Right lobe of liver (tissue), 6 donors: ENCODE measurements at regions not wholly inside any gene's neighbourhood (a gene's known extent, or its start where the extent isn't known, plus 50 kb on each side); places are given as distances from the start of the nearest gene placed in this dataset.

Experiments
- ATAC-seq, 4 donors: fragments of 200-7000 bp; cut with Tn5 transposase; one replicate each; pipeline ENCODE4 v1.9.1; 2020; ENCODE audit warnings: mild to moderate bottlenecking in 4 of 4, moderate library complexity in 4 of 4
- DNase-seq, 3 donors: peaks; one replicate each; pipeline ENCODE4 v3.0.0-alpha.2; 2020
- H3K27ac ChIP-seq, 3 donors: fragments of 200-600 bp; one replicate each; pipeline ENCODE4 v1.8.0; 2022
- H3K27me3 ChIP-seq, 2 donors: fragments of 200-600 bp; one replicate each; pipeline ENCODE4 v1.8.0; 2022
- H3K36me3 ChIP-seq, 4 donors: fragments of 200-600 bp; sonication (generic) in 1 of 4; one replicate each; pipeline versions ENCODE4 v1.5.1 to v1.8.0; 2017 to 2022; ENCODE audit warnings: control low read depth in 1 of 4
- H3K4me1 ChIP-seq, 4 donors: fragments of 200-600 bp; sonication (generic) in 1 of 4; one replicate each; pipeline versions ENCODE4 v1.5.1 to v1.8.0; 2017 to 2022; ENCODE audit warnings: control low read depth in 1 of 4
- H3K4me3 ChIP-seq, 3 donors: fragments of 200-600 bp; one replicate each; pipeline ENCODE4 v1.8.0; 2022
- H3K9me3 ChIP-seq, 4 donors: fragments of 200-600 bp; sonication (generic) in 1 of 4; one replicate each; pipeline versions ENCODE4 v1.5.1 to v1.8.0; 2017 to 2022; ENCODE audit warnings: control low read depth in 1 of 4
- POLR2A ChIP-seq: fragments of 450-650 bp; IDR thresholded peaks from one replicate; pipeline ENCODE4 v1.6.1; 2017; ENCODE audit warnings: antibody characterized with exemption, mild to moderate bottlenecking
- WGBS: methylation state at CpG from one replicate; pipeline ENCODE4 v1.1.6; 2018; ENCODE audit warnings: low coverage, low lambda C conversion rate; ENCODE audit not compliant: insufficient coverage; ENCODE audit errors: missing lambda C conversion rate; 5-methylcytosine and 5-hydroxymethylcytosine counted together
- intact Hi-C, 2 donors: fragments of 100-400 bp; cut with DNase I; formaldehyde crosslinking; loops; one replicate each; pipeline versions ENCODE4 v1.11.2 to v1.14.1; 2022
- TF ChIP-seq, protein P1 (sequence below), 4 donors: fragments of 200-600 bp in 3 of 4; fragments of 450-650 bp in 1 of 4; IDR thresholded peaks; one replicate each; pipeline versions ENCODE4 v1.5.1 to v1.8.0; 2016 to 2022; ENCODE audit warnings: antibody characterized with exemption in 4 of 4, mild to moderate bottlenecking in 2 of 4
- donor health status: DM: no; HTN: yes; CAD: no.
- donor health status: DM: no; HTN: no; CAD: no.
- donor health status: DM: no; HTN: no; CAD: no.
- donor health status: DM: no; HTN: yes; CAD: no.
- donor health status: DM: no; HTN: yes; CAD: no.

DNA sequence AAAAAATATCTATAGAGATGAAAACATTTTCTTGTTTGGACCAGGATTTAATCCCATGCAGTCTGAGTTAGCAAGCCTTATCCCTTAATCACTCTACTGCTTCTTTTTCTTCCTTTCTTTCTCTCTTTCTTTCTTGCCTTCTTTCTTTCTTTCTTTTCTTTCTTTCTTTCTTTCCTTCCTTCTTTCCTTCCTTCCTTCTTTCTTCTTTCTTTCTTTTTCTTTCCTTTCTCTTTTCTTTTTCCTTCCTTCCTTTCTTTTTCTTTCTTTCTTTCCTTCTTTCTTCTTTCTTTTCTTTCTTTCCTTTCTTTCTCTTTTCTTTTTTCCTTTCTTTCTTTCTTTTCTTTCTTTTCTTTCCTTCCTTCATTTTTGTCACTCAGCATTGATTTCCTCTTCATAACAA is 434.6 kb downstream of the FAT4 start:
- intact Hi-C loops, result loop anchor here in 1 of 2 donors (10.0 kb wide), 1 partner anchor 435 kb away; the partner anchor contains the start of gene FAT4
- no peak overlapping the region for H3K4me3 ChIP-seq
- H3K36me3 ChIP-seq, result no peaks in the 10 kb centered on the region
- no peaks in the 10 kb centered on the region for H3K4me1 ChIP-seq
- ATAC-seq (no peak), DNase-seq (no peak)
- no peaks in the 10 kb centered on the region for H3K27me3 ChIP-seq
- H3K27ac ChIP-seq, result no peak overlapping the region
- no peak for TF ChIP-seq POLR2A
- TF ChIP-seq, protein P1, sequence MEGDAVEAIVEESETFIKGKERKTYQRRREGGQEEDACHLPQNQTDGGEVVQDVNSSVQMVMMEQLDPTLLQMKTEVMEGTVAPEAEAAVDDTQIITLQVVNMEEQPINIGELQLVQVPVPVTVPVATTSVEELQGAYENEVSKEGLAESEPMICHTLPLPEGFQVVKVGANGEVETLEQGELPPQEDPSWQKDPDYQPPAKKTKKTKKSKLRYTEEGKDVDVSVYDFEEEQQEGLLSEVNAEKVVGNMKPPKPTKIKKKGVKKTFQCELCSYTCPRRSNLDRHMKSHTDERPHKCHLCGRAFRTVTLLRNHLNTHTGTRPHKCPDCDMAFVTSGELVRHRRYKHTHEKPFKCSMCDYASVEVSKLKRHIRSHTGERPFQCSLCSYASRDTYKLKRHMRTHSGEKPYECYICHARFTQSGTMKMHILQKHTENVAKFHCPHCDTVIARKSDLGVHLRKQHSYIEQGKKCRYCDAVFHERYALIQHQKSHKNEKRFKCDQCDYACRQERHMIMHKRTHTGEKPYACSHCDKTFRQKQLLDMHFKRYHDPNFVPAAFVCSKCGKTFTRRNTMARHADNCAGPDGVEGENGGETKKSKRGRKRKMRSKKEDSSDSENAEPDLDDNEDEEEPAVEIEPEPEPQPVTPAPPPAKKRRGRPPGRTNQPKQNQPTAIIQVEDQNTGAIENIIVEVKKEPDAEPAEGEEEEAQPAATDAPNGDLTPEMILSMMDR (IDR thresholded peaks at IDR 0.05), result no peak
- no peaks in the 10 kb centered on the region for H3K9me3 ChIP-seq

- no peak for ATAC-seq
- intact Hi-C loops, result no loop called here
- WGBS, result 71% methylated on average over 1 of the region's 1 CpG
Measured at GRCh38 chr4:125750399-125750798, 435.6 kb downstream of the FAT4 start.

GRCh38 chr4:125750828-125751466 is 436.2 kb downstream of the FAT4 start:
- Histone ChIP-seq H3K27ac (no peak overlapping the region), H3K9me3 (no peaks in the 10 kb centered on the region), H3K27me3 (no peaks in the 10 kb centered on the region), H3K36me3 (no peaks in the 10 kb centered on the region), H3K4me1 (no peaks in the 10 kb centered on the region), H3K4me3 (no peak overlapping the region)
- intact Hi-C loops, result no loop called here
- TF ChIP-seq POLR2A, result no peak
- TF ChIP-seq, protein P1 (IDR thresholded peaks at IDR 0.05), result peak; percentile 26 to 45 (median 35)
- WGBS, result 31% methylated on average over 6 of the region's 6 CpGs
- DNase-seq (no peak), ATAC-seq (peak; percentile 62 to 87 (median 76))

More at GRCh38 chr4:125750399-125750798, 435.6 kb downstream of the FAT4 start:
- H3K36me3 ChIP-seq, result no peaks in the 10 kb centered on the region
- no peaks in the 10 kb centered on the region for H3K27me3 ChIP-seq
- H3K9me3 ChIP-seq, result no peaks in the 10 kb centered on the region
- no peak overlapping the region for H3K27ac ChIP-seq
- no peak for DNase-seq
- TF ChIP-seq, protein P1 (IDR thresholded peaks at IDR 0.05), result no peak
- no peak for TF ChIP-seq POLR2A
- no peak overlapping the region for H3K4me3 ChIP-seq
- no peaks in the 10 kb centered on the region for H3K4me1 ChIP-seq

DNA sequence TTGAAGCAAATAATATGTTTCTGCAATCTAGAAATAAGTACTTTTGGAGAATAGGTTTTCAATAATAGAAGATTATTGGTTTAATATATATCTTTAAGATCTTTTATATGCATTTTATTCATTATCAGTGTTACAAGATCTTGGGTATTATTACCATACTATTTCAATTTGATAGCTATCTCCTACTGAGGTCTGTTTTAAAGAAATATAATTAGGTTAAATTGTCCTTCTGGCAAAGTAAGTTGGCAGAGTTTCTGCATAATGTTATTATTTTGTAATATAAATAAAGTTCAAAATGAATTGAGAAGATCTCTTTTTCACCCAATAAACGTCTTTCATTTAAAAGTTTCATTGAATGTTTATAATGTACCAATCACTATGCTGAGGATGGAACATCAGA is 443.7 kb downstream of the FAT4 start:
- H3K27ac ChIP-seq, result no peak overlapping the region
- no peaks in the 10 kb centered on the region for H3K36me3 ChIP-seq
- no peaks in the 10 kb centered on the region for H3K4me1 ChIP-seq
- intact Hi-C loops, result no loop called here
- TF ChIP-seq, protein P1 (IDR thresholded peaks at IDR 0.05), result no peak
- no peak for TF ChIP-seq POLR2A
- ATAC-seq (no peak), DNase-seq (no peak)
- WGBS, result 11% methylated on average over 1 of the region's 1 CpG
- no peak overlapping the region for H3K4me3 ChIP-seq
- no peaks in the 10 kb centered on the region for H3K9me3 ChIP-seq
- H3K27me3 ChIP-seq, result no peaks in the 10 kb centered on the region
